Common myeloid progenitor, CD34-positive (primary cell): ENCODE measurements at regions not wholly inside any gene's neighbourhood (a gene's known extent, or its start where the extent isn't known, plus 50 kb on each side); places are given as distances from the start of the nearest gene placed in this dataset.

Source experiments
- CTCF ChIA-PET: fragments of 350-600 bp; sonication (Branson Sonifier 250); formaldehyde crosslinking; loops from one replicate; lab custom pipeline; 2021; ENCODE audit warnings: antibody characterized with exemption; lab: Charles Lee
- POLR2A ChIA-PET: fragments of 350-600 bp; sonication (Branson Sonifier 250); formaldehyde crosslinking; loops from one replicate; lab custom pipeline; 2021; ENCODE audit warnings: antibody characterized with exemption; lab: Charles Lee
- DNase-seq, 3 donors: peaks; one replicate each; pipeline versions ENCODE4 v3.0.0 to v3.0.0-alpha.2; 2013
- H3K27ac ChIP-seq, 2 experiments: 1 replicate in 1 of 2; 2 replicates in 1 of 2; pipeline ENCODE4 v1.7.0; 2013; ENCODE audit warnings: inconsistent platforms in 2 of 2, low read length in 2 of 2, mild to moderate bottlenecking in 2 of 2, low read depth in 1 of 2, moderate library complexity in 1 of 2; ENCODE audit not compliant: severe bottlenecking in 2 of 2, insufficient read depth in 1 of 2, poor library complexity in 1 of 2
- H3K27me3 ChIP-seq, 5 experiments: replicated peaks in 2 of 5; 1 replicate in 3 of 5; 2 replicates in 2 of 5; pipeline versions ENCODE4 v1.6.1 to v1.7.0; 2013; ENCODE audit warnings: low read length in 4 of 5, mild to moderate bottlenecking in 2 of 5, moderate library complexity in 2 of 5, inconsistent platforms in 1 of 5; ENCODE audit not compliant: insufficient read depth in 5 of 5, control insufficient read depth in 4 of 5
- H3K36me3 ChIP-seq, 4 experiments: 1 replicate in 2 of 4; 2 replicates in 2 of 4; pipeline versions ENCODE4 v1.6.1 to v1.7.0; 2013; ENCODE audit warnings: low read length in 3 of 4, control low read depth in 1 of 4, mild to moderate bottlenecking in 1 of 4; ENCODE audit not compliant: control insufficient read depth in 4 of 4, insufficient read depth in 4 of 4
- H3K4me1 ChIP-seq, 4 experiments: 1 replicate in 3 of 4; 2 replicates in 1 of 4; pipeline versions ENCODE4 v1.6.1 to v1.7.1; 2013; ENCODE audit warnings: low read length in 3 of 4, mild to moderate bottlenecking in 3 of 4, control low read depth in 1 of 4, inconsistent platforms in 1 of 4, moderate library complexity in 1 of 4; ENCODE audit not compliant: control insufficient read depth in 4 of 4, insufficient read depth in 4 of 4; ENCODE audit errors: control extremely low read depth in 1 of 4
- H3K4me3 ChIP-seq, 7 experiments: 1 replicate in 4 of 7; 2 replicates in 3 of 7; pipeline versions ENCODE4 v1.5.1 to v1.7.0; 2013; ENCODE audit warnings: mild to moderate bottlenecking in 7 of 7, low read length in 6 of 7, moderate library complexity in 6 of 7, inconsistent platforms in 2 of 7, low read depth in 2 of 7, control low read depth in 1 of 7; ENCODE audit not compliant: insufficient read depth in 4 of 7, control insufficient read depth in 1 of 7; ENCODE audit errors: extremely low read depth in 1 of 7
- H3K9me3 ChIP-seq, 5 experiments: 1 replicate in 4 of 5; 2 replicates in 1 of 5; pipeline versions ENCODE4 v1.6.1 to v1.7.1; 2013; ENCODE audit warnings: low read length in 4 of 5, mild to moderate bottlenecking in 2 of 5, inconsistent platforms in 1 of 5, low read depth in 1 of 5, moderate library complexity in 1 of 5; ENCODE audit not compliant: control insufficient read depth in 4 of 5, insufficient read depth in 2 of 5; ENCODE audit errors: control extremely low read depth in 1 of 5
- WGBS: methylation state at CpG from one replicate; pipeline ENCODE4 v1.1.5; 2013; ENCODE audit not compliant: insufficient coverage; 5-methylcytosine and 5-hydroxymethylcytosine counted together

GRCh38 chr5:6159832-6160430 lies 218.4 kb downstream of the MED10 start:
- CTCF ChIA-PET = no interaction called here
- Histone ChIP-seq H3K27me3 (peaks cover 0 to 3% (median 0%) of the 10 kb centered on the region in 5 experiments), H3K27ac (no peak overlapping the region), H3K36me3 (no peaks in the 10 kb centered on the region), H3K4me3 (no peak overlapping the region), H3K4me1 (no peaks in the 10 kb centered on the region), H3K9me3 (peaks cover 0 to 2% (median 0%) of the 10 kb centered on the region in 5 experiments)
- POLR2A ChIA-PET = no interaction called here
- WGBS = 65% methylated on average over 3 of the region's 3 CpGs
- no peak for DNase-seq

GRCh38 chr5:6158974-6159831 lies 219.1 kb downstream of the MED10 start:
- Histone ChIP-seq H3K27ac (no peak overlapping the region), H3K4me1 (no peaks in the 10 kb centered on the region), H3K4me3 (no peak overlapping the region), H3K9me3 (peaks cover 0 to 2% (median 0%) of the 10 kb centered on the region in 5 experiments), H3K27me3 (peaks cover 0 to 2% (median 0%) of the 10 kb centered on the region in 5 experiments), H3K36me3 (no peaks in the 10 kb centered on the region)
- POLR2A ChIA-PET = no interaction called here
- 86% methylated on average over 7 of the region's 12 CpGs for WGBS
- DNase-seq = no peak
- CTCF ChIA-PET = no interaction called here

DNA sequence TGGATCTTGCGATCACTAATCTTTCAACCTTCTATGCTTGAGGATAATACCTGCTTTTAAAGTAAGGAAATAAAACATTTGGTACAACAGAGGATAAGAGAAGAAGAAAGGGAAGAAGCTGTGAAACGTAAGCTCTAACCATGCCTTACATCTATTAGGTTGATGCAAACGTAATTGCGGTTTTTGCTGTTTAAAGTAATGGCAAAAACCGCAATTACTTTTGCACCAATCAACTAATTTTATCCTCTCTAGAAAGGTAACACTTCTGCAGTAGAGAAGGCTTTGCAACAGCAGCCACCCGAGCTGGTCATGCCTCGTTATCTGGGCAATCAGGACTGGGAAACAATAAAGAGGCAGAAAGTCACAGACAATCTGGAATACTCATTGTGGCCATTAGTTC lies 224.1 kb downstream of the MED10 start:
- no peaks in the 10 kb centered on the region for H3K9me3 ChIP-seq
- DNase-seq = no peak
- CTCF ChIA-PET = no interaction called here
- POLR2A ChIA-PET = no interaction called here
- H3K27me3 ChIP-seq = no peaks in the 10 kb centered on the region
- no peaks in the 10 kb centered on the region for H3K4me1 ChIP-seq
- H3K4me3 ChIP-seq = no peak overlapping the region
- 89% methylated on average over 3 of the region's 7 CpGs for WGBS
- no peaks in the 10 kb centered on the region for H3K36me3 ChIP-seq
- H3K27ac ChIP-seq = no peak overlapping the region

DNA sequence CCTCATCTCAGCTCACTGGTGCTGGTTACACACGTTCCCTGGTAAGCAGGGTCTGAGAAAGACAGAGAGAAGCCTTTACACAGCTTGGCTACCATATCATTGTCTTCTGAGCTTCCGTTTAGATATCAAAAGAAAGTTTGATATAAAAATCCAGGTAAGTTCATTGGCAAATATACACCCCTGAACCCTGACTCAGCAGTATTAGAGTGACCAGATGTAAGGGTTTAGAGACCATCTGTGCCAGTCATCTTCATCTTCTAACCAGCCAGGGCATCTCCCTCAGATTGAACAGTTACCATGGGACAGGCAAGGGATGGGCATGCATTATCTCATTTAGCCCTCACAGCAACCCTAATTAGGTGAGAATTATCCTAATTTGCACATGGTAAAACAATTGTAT lies 232.1 kb downstream of the MED10 start:
- Histone ChIP-seq H3K4me3 (no peak overlapping the region), H3K4me1 (no peaks in the 10 kb centered on the region), H3K27ac (no peak overlapping the region), H3K36me3 (no peaks in the 10 kb centered on the region), H3K27me3 (no peaks in the 10 kb centered on the region), H3K9me3 (no peaks in the 10 kb centered on the region)
- ChIA-PET POLR2A (no interaction called here), CTCF (interaction anchor here (1.0 kb wide), 1 partner anchor 33 kb away, joined by 3 read pairs; no protein-coding TSS in a partner anchor)
- no peak for DNase-seq
- 89% methylated on average over 2 of the region's 2 CpGs for WGBS

- ChIA-PET POLR2A (no interaction called here), CTCF (no interaction called here)
- H3K27me3 ChIP-seq = no peaks in the 10 kb centered on the region
- DNase-seq = no peak
- H3K4me3 ChIP-seq = no peak overlapping the region
- no peaks in the 10 kb centered on the region for H3K4me1 ChIP-seq
- WGBS = 84% methylated on average over 3 of the region's 4 CpGs
- no peaks in the 10 kb centered on the region for H3K9me3 ChIP-seq
- H3K27ac ChIP-seq = no peak overlapping the region
- H3K36me3 ChIP-seq = no peaks in the 10 kb centered on the region
Observed at GRCh38 chr5:6145616-6146237, 232.6 kb downstream of the MED10 start.

DNA sequence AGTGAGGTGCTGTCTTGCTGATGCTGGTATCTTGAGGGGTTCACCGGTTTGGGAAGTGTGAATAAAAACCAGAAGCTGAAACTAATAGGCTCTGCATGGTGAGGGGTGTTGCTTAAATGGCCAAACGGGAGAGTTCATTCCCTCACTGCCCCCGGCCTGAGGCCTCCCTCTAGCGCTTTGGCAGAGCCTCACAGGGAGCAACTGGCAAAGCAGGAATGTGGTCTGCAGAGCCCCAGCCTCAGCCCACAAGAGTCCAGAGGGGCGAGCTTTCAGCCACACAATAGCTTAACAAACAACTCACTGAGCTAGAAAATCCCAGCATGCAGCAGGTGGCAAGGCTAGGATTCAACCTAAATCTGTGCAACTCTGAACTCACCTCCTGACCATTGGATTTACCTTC lies 234.8 kb downstream of the MED10 start:
- POLR2A ChIA-PET = no interaction called here
- DNase-seq = no peak
- H3K36me3 ChIP-seq = no peaks in the 10 kb centered on the region
- H3K27me3 ChIP-seq = no peaks in the 10 kb centered on the region
- H3K4me1 ChIP-seq = no peaks in the 10 kb centered on the region
- CTCF ChIA-PET = no interaction called here
- no peak overlapping the region for H3K4me3 ChIP-seq
- no peak overlapping the region for H3K27ac ChIP-seq
- H3K9me3 ChIP-seq = no peaks in the 10 kb centered on the region
- 48% methylated on average over 2 of the region's 5 CpGs for WGBS

- Histone ChIP-seq H3K36me3 (no peaks in the 10 kb centered on the region), H3K4me1 (no peaks in the 10 kb centered on the region), H3K9me3 (no peaks in the 10 kb centered on the region), H3K27me3 (no peaks in the 10 kb centered on the region), H3K27ac (no peak overlapping the region), H3K4me3 (no peak overlapping the region)
- 80% methylated on average over 3 of the region's 5 CpGs for WGBS
- no peak for DNase-seq
- ChIA-PET POLR2A (no interaction called here), CTCF (no interaction called here)
Observed at GRCh38 chr5:6142353-6142752, 236.0 kb downstream of the MED10 start.
